ENCODE measurements at regions not wholly inside any gene's neighbourhood (a gene's known extent, or its start where the extent isn't known, plus 50 kb on each side); places are given as distances from the start of the nearest gene placed in this dataset.
A peak's percentile ranks its signal among the peaks of the same experiment; 100 is the strongest.

DNA sequence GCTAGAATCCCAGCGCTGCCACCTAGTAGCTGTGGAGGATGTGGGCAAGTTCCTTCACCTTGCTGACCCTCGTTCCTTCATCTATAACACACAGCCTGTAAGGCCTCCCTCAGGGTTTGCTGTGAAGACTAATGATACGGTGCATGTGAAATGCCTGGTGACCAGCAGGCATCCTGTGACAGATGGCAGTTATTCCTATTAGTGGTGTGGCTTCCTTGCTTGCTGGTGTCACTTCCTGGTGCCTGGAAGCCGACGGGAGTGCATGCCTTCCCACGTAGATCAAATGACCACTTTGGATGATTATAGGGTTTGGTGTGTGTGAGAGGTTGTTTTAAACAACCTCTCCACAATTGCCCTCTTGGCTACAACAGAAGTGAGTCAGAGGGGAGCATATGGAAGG lies 894.9 kb downstream of the VRK1 start:
- Histone ChIP-seq H3K27ac (ENCODE audit: low read depth in 2 of 2, low read length in 2 of 2) (no peak overlapping the region), H3K36me3 (ENCODE audit: control insufficient read depth in 2 of 2, insufficient read depth in 2 of 2, low read length in 2 of 2) (no peaks in the 10 kb centered on the region), H3K9me3 (ENCODE audit: control insufficient read depth in 2 of 2, low read length in 2 of 2) (no peaks in the 10 kb centered on the region), H3K27me3 (ENCODE audit: control insufficient read depth in 2 of 2, insufficient read depth in 2 of 2, low read length in 2 of 2) (no peaks in the 10 kb centered on the region), H3K4me1 (ENCODE audit: control insufficient read depth in 2 of 2, insufficient read depth in 2 of 2, low read length in 2 of 2) (no peaks in the 10 kb centered on the region), H3K4me3 (ENCODE audit: low read length in 2 of 2) (no peak overlapping the region), H3K9ac (ENCODE audit: low read depth in 1 of 2, low read length in 2 of 2) (no peak overlapping the region)

GRCh38 chr14:97695456-97695981 lies 898.3 kb downstream of the VRK1 start:
- Histone ChIP-seq H3K27ac (ENCODE audit: low read depth in 2 of 2, low read length in 2 of 2) (no peak overlapping the region), H3K9ac (ENCODE audit: low read depth in 1 of 2, low read length in 2 of 2) (no peak overlapping the region), H3K4me3 (ENCODE audit: low read length in 2 of 2) (no peak overlapping the region), H3K36me3 (ENCODE audit: control insufficient read depth in 2 of 2, insufficient read depth in 2 of 2, low read length in 2 of 2) (no peaks in the 10 kb centered on the region), H3K9me3 (ENCODE audit: control insufficient read depth in 2 of 2, low read length in 2 of 2) (peaks cover 0 to 5% of the 10 kb centered on the region in 2 donors), H3K4me1 (ENCODE audit: control insufficient read depth in 2 of 2, insufficient read depth in 2 of 2, low read length in 2 of 2) (no peaks in the 10 kb centered on the region), H3K27me3 (ENCODE audit: control insufficient read depth in 2 of 2, insufficient read depth in 2 of 2, low read length in 2 of 2) (no peaks in the 10 kb centered on the region)

- Histone ChIP-seq H3K9ac (ENCODE audit: low read depth in 1 of 2, low read length in 2 of 2) (no peak overlapping the region), H3K27me3 (ENCODE audit: control insufficient read depth in 2 of 2, insufficient read depth in 2 of 2, low read length in 2 of 2) (no peaks in the 10 kb centered on the region)
These were observed 900.6 kb downstream of the VRK1 start for GRCh38 chr14:97697772-97698171.

GRCh38 chr14:97699026-97699425 lies 901.8 kb downstream of the VRK1 start:
- Histone ChIP-seq H3K9me3 (ENCODE audit: control insufficient read depth in 2 of 2, low read length in 2 of 2) (peaks cover 0 to 5% of the 10 kb centered on the region in 2 donors), H3K27ac (ENCODE audit: low read depth in 2 of 2, low read length in 2 of 2) (no peak overlapping the region), H3K36me3 (ENCODE audit: control insufficient read depth in 2 of 2, insufficient read depth in 2 of 2, low read length in 2 of 2) (no peaks in the 10 kb centered on the region), H3K4me3 (ENCODE audit: low read length in 2 of 2) (no peak overlapping the region), H3K27me3 (ENCODE audit: control insufficient read depth in 2 of 2, insufficient read depth in 2 of 2, low read length in 2 of 2) (no peaks in the 10 kb centered on the region), H3K9ac (ENCODE audit: low read depth in 1 of 2, low read length in 2 of 2) (no peak overlapping the region), H3K4me1 (ENCODE audit: control insufficient read depth in 2 of 2, insufficient read depth in 2 of 2, low read length in 2 of 2) (peaks cover 0 to 3% of the 10 kb centered on the region in 2 donors)

More at GRCh38 chr14:97697772-97698171, 900.6 kb downstream of the VRK1 start:
- H3K27ac ChIP-seq (ENCODE audit: low read depth in 2 of 2, low read length in 2 of 2) = no peak overlapping the region
- H3K4me3 ChIP-seq (ENCODE audit: low read length in 2 of 2) = no peak overlapping the region
- H3K9me3 ChIP-seq (ENCODE audit: control insufficient read depth in 2 of 2, low read length in 2 of 2) = peaks cover 0 to 5% of the 10 kb centered on the region in 2 donors
- H3K36me3 ChIP-seq (ENCODE audit: control insufficient read depth in 2 of 2, insufficient read depth in 2 of 2, low read length in 2 of 2) = no peaks in the 10 kb centered on the region
- no peaks in the 10 kb centered on the region for H3K4me1 ChIP-seq (ENCODE audit: control insufficient read depth in 2 of 2, insufficient read depth in 2 of 2, low read length in 2 of 2)

GRCh38 chr14:97703006-97703760 lies 906.0 kb downstream of the VRK1 start:
- peaks cover 0 to 5% of the 10 kb centered on the region in 2 donors for H3K9me3 ChIP-seq (ENCODE audit: control insufficient read depth in 2 of 2, low read length in 2 of 2)
- no peaks in the 10 kb centered on the region for H3K36me3 ChIP-seq (ENCODE audit: control insufficient read depth in 2 of 2, insufficient read depth in 2 of 2, low read length in 2 of 2)
- no peak overlapping the region for H3K4me3 ChIP-seq (ENCODE audit: low read length in 2 of 2)
- H3K27me3 ChIP-seq (ENCODE audit: control insufficient read depth in 2 of 2, insufficient read depth in 2 of 2, low read length in 2 of 2) = no peaks in the 10 kb centered on the region
- peaks cover 0 to 3% of the 10 kb centered on the region in 2 donors for H3K4me1 ChIP-seq (ENCODE audit: control insufficient read depth in 2 of 2, insufficient read depth in 2 of 2, low read length in 2 of 2)
- no peak overlapping the region for H3K9ac ChIP-seq (ENCODE audit: low read depth in 1 of 2, low read length in 2 of 2)
- H3K27ac ChIP-seq (ENCODE audit: low read depth in 2 of 2, low read length in 2 of 2) = peak overlapping the region in 1 of 2 donors; percentile 38

- Histone ChIP-seq H3K27ac (ENCODE audit: low read depth in 2 of 2, low read length in 2 of 2) (no peak overlapping the region), H3K4me1 (ENCODE audit: control insufficient read depth in 2 of 2, insufficient read depth in 2 of 2, low read length in 2 of 2) (peaks cover 0 to 3% of the 10 kb centered on the region in 2 donors), H3K4me3 (ENCODE audit: low read length in 2 of 2) (no peak overlapping the region), H3K9ac (ENCODE audit: low read depth in 1 of 2, low read length in 2 of 2) (no peak overlapping the region), H3K9me3 (ENCODE audit: control insufficient read depth in 2 of 2, low read length in 2 of 2) (peaks cover 0 to 5% of the 10 kb centered on the region in 2 donors), H3K27me3 (ENCODE audit: control insufficient read depth in 2 of 2, insufficient read depth in 2 of 2, low read length in 2 of 2) (no peaks in the 10 kb centered on the region), H3K36me3 (ENCODE audit: control insufficient read depth in 2 of 2, insufficient read depth in 2 of 2, low read length in 2 of 2) (no peaks in the 10 kb centered on the region)
These were observed 907.2 kb downstream of the VRK1 start for GRCh38 chr14:97704316-97704885.

DNA sequence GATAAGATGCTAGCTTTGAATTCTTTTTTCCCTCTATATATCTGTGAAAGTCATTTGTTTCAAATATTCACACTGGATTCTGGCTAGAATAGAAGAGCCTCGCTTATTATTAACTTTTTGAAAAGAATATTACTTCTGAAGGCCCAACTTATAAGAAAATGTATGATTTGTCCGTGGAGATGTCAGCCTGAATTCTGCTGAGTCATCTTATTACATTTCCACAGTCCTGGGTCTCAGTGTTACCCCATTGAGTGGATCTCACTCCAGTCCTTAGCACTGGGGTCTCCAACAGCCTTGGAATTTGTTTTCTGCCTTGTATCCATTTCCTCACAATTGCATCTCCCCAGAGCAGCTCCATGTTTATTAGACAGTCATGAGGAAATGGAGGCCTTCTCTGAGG lies 907.9 kb downstream of the VRK1 start:
- Histone ChIP-seq H3K9ac (ENCODE audit: low read depth in 1 of 2, low read length in 2 of 2) (no peak overlapping the region), H3K4me1 (ENCODE audit: control insufficient read depth in 2 of 2, insufficient read depth in 2 of 2, low read length in 2 of 2) (peaks cover 0 to 3% of the 10 kb centered on the region in 2 donors), H3K4me3 (ENCODE audit: low read length in 2 of 2) (no peak overlapping the region), H3K9me3 (ENCODE audit: control insufficient read depth in 2 of 2, low read length in 2 of 2) (no peaks in the 10 kb centered on the region), H3K36me3 (ENCODE audit: control insufficient read depth in 2 of 2, insufficient read depth in 2 of 2, low read length in 2 of 2) (no peaks in the 10 kb centered on the region), H3K27ac (ENCODE audit: low read depth in 2 of 2, low read length in 2 of 2) (no peak overlapping the region), H3K27me3 (ENCODE audit: control insufficient read depth in 2 of 2, insufficient read depth in 2 of 2, low read length in 2 of 2) (no peaks in the 10 kb centered on the region)

DNA sequence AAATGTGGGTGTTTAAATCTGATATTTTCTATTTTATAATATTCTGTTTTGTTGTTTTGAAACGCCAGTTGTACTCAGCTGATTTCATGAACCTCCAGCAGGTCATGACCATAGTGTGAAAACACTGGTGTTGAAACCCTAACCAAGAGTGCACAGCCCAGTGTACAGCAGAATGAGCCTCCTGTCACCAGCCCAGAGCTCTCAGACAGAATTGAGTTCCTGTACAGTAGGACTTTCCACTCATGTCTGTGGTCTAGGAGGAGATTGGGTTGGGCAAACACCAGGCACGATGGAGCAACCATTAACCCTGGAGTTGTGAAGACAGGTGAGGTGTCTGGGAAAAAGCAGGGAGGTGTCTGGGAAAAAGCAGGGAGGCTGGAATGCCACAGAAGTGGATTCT lies 908.8 kb downstream of the VRK1 start:
- no peak overlapping the region for H3K9ac ChIP-seq (ENCODE audit: low read depth in 1 of 2, low read length in 2 of 2)
- H3K36me3 ChIP-seq (ENCODE audit: control insufficient read depth in 2 of 2, insufficient read depth in 2 of 2, low read length in 2 of 2) = no peaks in the 10 kb centered on the region
- no peaks in the 10 kb centered on the region for H3K9me3 ChIP-seq (ENCODE audit: control insufficient read depth in 2 of 2, low read length in 2 of 2)
- H3K27me3 ChIP-seq (ENCODE audit: control insufficient read depth in 2 of 2, insufficient read depth in 2 of 2, low read length in 2 of 2) = no peaks in the 10 kb centered on the region
- H3K4me3 ChIP-seq (ENCODE audit: low read length in 2 of 2) = no peak overlapping the region
- no peak overlapping the region for H3K27ac ChIP-seq (ENCODE audit: low read depth in 2 of 2, low read length in 2 of 2)
- peaks cover 0 to 3% of the 10 kb centered on the region in 2 donors for H3K4me1 ChIP-seq (ENCODE audit: control insufficient read depth in 2 of 2, insufficient read depth in 2 of 2, low read length in 2 of 2)

DNA sequence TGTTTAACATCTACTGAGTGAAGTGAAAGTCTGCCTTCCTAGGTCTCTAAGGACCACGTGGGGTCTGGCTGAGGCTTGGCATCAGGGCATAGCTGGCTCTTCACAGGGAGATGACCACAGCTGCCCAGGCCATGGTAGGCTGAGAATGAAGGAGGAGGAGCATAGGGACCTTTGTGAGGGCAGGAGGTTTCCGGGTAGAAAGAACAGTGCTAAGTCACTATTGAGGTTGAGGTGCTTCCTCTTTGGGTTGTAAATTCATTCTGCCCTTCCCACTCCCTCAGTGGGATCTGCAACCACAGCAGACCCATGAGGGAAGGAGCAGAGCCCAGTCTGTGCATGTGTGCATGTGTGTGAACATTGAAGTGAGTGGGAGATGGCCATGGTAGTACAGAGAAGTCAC lies 909.6 kb downstream of the VRK1 start:
- H3K27ac ChIP-seq (ENCODE audit: low read depth in 2 of 2, low read length in 2 of 2) = no peak overlapping the region
- no peaks in the 10 kb centered on the region for H3K36me3 ChIP-seq (ENCODE audit: control insufficient read depth in 2 of 2, insufficient read depth in 2 of 2, low read length in 2 of 2)
- H3K27me3 ChIP-seq (ENCODE audit: control insufficient read depth in 2 of 2, insufficient read depth in 2 of 2, low read length in 2 of 2) = no peaks in the 10 kb centered on the region
- peaks cover 0 to 3% of the 10 kb centered on the region in 2 donors for H3K4me1 ChIP-seq (ENCODE audit: control insufficient read depth in 2 of 2, insufficient read depth in 2 of 2, low read length in 2 of 2)
- H3K4me3 ChIP-seq (ENCODE audit: low read length in 2 of 2) = peak overlapping the region in 1 of 2 donors; percentile 26
- no peak overlapping the region for H3K9ac ChIP-seq (ENCODE audit: low read depth in 1 of 2, low read length in 2 of 2)
- no peaks in the 10 kb centered on the region for H3K9me3 ChIP-seq (ENCODE audit: control insufficient read depth in 2 of 2, low read length in 2 of 2)

DNA sequence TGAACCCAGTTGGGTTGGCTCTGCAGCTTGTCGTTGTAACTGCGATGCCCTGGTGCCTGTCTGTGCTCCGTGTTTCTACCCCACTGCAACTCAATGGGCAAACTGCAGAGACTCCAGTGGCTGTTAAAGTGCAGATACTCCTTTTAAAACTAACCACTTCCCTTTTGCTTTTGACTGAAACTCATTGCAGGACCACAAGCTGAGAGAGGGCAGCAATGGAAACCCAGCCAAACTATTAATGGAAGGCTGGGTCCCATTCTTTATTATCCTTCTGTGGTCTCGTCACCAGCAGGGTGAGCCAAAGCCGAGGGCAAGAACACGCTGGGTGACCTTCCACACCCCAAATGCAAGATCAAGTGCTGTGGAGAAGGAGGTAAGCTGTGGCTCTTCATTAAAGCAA lies 910.4 kb downstream of the VRK1 start:
- Histone ChIP-seq H3K36me3 (ENCODE audit: control insufficient read depth in 2 of 2, insufficient read depth in 2 of 2, low read length in 2 of 2) (no peaks in the 10 kb centered on the region), H3K4me3 (ENCODE audit: low read length in 2 of 2) (no peak overlapping the region), H3K27ac (ENCODE audit: low read depth in 2 of 2, low read length in 2 of 2) (no peak overlapping the region), H3K9me3 (ENCODE audit: control insufficient read depth in 2 of 2, low read length in 2 of 2) (no peaks in the 10 kb centered on the region), H3K9ac (ENCODE audit: low read depth in 1 of 2, low read length in 2 of 2) (no peak overlapping the region), H3K27me3 (ENCODE audit: control insufficient read depth in 2 of 2, insufficient read depth in 2 of 2, low read length in 2 of 2) (no peaks in the 10 kb centered on the region), H3K4me1 (ENCODE audit: control insufficient read depth in 2 of 2, insufficient read depth in 2 of 2, low read length in 2 of 2) (peaks cover 0 to 3% of the 10 kb centered on the region in 2 donors)

Measured in mucosa of rectum (tissue), 2 donors.